Neural progenitor cell (in vitro differentiated cells): ENCODE measurements at regions not wholly inside any gene's neighbourhood (a gene's known extent, or its start where the extent isn't known, plus 50 kb on each side); places are given as distances from the start of the nearest gene placed in this dataset.

ENCODE experiments used
- EZH2 ChIP-seq: fragments of 200-600 bp; sonication (generic); IDR thresholded peaks from 2 replicates; pipeline ENCODE4 v1.6.1; 2017; ENCODE audit warnings: antibody characterized with exemption, mild to moderate bottlenecking, moderate library complexity
- EZH2phosphoT487 ChIP-seq: fragments of 200-600 bp; sonication (generic); IDR thresholded peaks from 2 replicates; pipeline ENCODE4 v1.6.1; 2017; ENCODE audit warnings: antibody characterized with exemption
- TF ChIP-seq, protein P1 (sequence below): fragments of 200-600 bp; sonication (generic); IDR thresholded peaks from 2 replicates; pipeline ENCODE4 v1.5.1; 2017; ENCODE audit warnings: antibody characterized with exemption, mild to moderate bottlenecking

DNA sequence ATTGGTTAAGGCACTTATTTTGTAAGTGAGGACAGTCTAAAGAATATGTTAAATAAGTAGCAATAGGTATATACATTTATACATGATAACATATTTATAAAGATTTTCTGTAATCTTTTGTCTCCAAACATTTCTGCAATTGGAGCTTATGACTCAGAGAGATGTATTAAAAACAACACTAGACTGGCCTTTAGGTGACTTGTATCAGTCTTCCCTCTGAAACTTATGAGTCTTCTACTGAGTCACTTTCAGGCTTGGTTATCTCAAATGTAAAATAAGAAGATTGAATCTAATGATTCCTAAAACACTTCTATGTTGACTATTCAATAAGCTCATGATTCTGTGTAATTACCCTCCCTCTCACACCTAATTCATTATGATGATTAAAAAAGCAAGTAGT, 672.6 kb upstream of the NEGR1 start:
- TF ChIP-seq, protein P1, sequence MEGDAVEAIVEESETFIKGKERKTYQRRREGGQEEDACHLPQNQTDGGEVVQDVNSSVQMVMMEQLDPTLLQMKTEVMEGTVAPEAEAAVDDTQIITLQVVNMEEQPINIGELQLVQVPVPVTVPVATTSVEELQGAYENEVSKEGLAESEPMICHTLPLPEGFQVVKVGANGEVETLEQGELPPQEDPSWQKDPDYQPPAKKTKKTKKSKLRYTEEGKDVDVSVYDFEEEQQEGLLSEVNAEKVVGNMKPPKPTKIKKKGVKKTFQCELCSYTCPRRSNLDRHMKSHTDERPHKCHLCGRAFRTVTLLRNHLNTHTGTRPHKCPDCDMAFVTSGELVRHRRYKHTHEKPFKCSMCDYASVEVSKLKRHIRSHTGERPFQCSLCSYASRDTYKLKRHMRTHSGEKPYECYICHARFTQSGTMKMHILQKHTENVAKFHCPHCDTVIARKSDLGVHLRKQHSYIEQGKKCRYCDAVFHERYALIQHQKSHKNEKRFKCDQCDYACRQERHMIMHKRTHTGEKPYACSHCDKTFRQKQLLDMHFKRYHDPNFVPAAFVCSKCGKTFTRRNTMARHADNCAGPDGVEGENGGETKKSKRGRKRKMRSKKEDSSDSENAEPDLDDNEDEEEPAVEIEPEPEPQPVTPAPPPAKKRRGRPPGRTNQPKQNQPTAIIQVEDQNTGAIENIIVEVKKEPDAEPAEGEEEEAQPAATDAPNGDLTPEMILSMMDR = no peak
- no peak for TF ChIP-seq EZH2
- TF ChIP-seq EZH2phosphoT487 = no peak
